SHP77 treated with DMSO at 0.1 percent for 48 hours (cell line): ENCODE measurements at regions not wholly inside any gene's neighbourhood (a gene's known extent, or its start where the extent isn't known, plus 50 kb on each side); places are given as distances from the start of the nearest gene placed in this dataset.
"Not testable (repeated sequence)": the region's sequence is repeated elsewhere in the genome, so short reads cannot be mapped to it uniquely, and the experiment has no call there.

Experiments used
- DNase-seq: peaks from one replicate; lab custom pipeline; 2025; lab: John Stamatoyannopoulos, UW

DNA sequence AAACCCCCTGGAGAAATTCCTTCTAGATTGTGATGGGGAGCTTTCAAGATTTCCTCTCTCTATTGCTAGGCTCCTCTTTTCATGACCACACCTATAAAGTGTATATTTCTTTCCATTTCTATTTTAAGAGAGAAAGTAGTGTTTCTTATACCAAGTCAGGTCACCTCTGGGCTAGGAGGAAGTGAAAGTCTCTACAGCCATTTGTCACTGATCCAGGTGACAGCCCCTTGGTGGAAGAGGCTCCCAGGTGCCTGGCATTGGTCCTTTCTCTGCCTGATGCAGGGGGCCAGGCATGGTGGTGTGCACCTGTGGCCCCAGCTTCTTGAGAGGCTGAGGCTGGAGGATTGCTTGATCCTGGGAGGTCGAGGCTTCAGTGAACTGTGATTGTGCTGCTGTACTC is 64.7 kb downstream of the DHCR7 start:
- no peak for DNase-seq

DNA sequence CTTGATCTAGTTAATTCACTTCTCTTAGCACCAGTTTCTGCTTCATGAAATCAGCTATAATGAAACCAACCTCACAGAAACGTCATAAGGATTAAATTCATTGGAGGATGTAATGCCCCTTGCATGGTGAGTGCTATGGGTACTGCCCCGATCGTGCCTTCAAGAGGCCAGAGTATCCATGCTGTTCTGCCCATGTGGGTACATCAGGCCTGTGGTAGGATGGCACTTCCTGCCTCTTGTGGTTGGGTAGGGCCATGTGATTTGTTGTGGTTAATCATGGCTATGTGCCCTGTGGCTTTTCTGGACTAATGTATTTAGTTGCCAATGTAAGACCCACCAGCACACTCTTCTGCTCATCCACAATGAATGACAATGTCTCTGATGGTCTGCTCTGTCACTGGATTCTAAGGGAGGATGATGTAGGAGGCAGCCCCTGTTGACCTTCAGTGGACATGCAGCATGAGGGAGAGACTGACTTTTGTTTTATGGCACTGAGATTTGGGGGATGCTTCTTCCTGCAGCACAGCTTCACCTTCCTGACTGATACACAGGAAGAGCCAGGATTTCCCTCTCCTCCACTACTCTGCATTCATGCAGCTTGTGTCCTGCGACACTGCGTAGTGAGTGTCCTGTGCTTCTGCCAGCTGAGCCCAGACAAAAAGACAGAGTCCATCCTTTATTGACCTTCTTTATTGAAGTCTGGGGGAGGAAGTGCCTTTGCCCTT is 66.2 kb downstream of the DHCR7 start:
- DNase-seq: no peak

DNA sequence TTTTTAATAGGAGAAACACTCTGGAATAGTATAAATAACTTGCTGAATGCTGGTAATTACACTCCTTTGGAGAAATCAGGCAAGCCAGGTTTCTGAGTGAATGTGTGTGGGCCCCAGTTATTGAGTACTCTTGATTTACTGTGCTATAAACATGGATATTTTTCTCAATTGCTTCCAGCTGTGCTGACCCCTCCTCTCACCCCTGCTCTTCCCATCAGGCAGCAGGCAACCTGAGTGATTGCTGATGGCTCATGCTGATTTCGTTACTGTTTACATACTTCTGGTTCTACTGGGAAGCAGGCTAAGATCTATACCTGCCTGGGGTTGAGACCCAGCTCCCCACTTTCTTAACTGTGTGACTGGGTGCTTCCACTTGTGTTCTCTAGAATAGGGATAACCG is 68.5 kb downstream of the DHCR7 start:
- DNase-seq: no peak

DNA sequence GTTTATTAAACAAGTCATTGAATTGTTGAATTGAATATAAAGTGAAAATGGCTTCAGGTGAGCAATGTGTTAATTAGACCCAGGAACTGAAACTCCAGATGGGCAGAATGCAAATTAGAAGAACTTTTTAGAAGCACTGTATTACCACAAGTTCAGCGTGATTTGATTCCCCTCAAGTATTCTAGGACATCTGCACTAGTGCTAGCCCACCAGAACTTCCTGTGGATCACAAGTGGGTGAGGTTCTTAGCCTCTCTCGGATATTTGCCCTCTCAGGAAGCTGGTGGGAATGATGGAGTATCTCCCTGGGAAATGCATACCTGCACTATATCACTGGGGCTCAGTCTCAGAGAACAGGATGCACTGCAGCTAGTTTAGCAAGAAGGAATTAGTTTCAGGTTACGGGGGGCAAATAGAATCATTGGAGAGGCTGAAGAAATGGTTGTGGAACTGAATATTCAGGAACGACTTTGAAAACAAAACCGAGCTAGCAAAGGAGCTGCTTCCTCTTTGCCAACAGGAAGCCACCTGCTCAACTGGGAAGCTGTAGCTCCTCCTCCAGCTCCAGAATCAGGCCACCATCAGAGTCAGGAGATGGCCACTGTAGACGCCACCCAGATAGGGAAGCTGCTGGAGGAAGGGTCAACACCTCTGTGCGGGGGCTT is 74.3 kb downstream of the DHCR7 start:
- DNase-seq: no peak

DNA sequence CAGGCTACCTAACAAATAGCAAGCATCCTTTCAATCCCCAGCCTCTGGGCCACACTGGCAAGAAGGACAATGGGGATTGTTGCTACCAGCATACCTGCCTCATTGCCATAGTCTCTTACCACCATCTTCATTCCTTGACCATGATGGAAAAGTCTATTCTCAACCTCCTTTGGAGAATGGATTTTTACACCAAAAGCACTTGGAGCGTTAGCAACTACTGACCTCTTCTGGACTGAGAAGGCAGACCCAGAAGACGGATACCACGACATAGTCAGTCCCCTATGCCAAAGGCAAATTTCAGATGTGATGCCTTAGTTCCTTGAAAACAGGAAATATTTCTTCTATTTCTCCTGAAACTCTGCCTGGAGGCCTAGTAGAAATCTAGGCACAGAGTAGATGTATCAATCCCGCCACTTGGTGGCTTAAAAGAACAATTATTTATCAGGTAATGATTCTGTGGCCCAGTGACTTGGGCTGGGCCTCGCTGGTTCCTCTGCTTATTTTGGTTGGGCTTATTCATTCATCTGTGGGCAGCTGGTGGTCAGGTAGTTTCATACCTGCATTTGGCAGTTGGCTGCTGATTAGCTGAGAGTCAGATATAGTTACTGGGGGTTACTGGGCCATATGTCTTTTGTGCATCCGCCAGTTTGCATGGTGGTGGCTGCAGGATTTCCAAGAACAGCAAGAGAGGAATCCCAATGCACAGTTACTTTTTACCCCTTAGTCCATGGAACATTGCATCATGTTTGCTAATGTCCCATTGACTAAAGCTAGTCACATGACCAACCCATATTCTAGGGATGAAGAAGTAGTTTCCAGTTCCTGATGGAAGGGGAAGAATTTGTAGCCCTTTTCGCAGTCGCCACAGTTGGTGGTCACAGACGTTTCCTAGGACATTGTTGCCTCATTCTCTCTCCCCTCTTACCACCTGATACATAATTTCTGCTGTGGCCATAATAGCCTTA is 75.2 kb downstream of the DHCR7 start:
- no peak for DNase-seq

DNA sequence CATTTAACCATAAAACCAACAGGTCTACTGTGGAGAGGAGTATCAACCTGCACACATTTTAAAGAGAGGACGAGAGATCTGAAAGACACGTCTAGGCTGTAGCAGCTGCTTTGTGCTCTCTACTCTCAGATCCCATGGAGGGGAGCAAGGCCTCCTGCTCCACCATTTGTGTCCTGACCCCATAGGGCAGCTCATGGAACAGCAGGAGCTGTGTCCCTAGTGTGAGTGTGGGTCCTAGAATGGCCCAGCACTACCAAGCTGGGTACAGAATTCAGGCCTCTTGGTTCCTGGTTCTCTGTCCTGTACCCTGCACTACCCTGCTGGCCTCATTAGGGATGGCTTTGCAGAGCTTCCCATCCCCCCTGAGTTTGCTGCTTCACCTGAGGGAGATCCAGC is 76.5 kb downstream of the DHCR7 start:
- DNase-seq: no peak

DNA sequence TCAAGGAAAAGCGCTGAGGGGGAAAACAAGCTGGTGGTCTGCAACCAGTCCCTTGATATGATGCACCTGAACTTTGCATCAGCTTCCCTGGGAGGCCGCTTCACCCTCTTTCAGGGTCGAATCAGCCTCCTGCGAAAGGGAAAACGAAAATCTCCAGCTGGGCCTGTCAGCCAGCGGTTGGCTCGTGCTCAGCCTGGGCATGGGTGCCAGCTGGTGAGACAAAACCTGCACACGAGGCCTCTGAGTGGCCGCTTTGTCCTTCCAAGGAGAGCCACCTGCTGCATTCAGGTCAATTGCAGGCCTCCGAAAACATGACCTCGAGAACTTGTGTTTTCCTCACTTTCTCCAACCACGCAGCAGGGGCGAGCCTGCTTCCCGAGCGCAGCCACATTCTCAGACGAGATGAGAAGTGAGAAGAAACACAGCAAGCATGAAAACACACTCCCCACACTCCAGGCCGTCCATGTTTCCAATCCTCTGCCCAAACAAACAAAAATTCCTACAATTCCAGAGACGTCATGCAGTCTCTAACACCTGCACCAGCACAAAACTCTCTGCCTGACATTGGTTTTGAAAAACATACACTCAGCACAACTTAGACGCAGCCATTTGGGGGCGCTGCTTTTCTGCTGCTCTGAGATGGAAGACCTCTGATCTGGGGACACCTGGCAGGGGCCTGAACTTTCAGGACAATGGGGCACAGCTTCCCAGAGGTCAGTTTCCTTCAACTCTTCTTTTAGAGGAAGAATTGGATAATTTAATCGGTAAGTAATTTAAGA is 77.1 kb downstream of the DHCR7 start:
- DNase-seq: no peak

DNA sequence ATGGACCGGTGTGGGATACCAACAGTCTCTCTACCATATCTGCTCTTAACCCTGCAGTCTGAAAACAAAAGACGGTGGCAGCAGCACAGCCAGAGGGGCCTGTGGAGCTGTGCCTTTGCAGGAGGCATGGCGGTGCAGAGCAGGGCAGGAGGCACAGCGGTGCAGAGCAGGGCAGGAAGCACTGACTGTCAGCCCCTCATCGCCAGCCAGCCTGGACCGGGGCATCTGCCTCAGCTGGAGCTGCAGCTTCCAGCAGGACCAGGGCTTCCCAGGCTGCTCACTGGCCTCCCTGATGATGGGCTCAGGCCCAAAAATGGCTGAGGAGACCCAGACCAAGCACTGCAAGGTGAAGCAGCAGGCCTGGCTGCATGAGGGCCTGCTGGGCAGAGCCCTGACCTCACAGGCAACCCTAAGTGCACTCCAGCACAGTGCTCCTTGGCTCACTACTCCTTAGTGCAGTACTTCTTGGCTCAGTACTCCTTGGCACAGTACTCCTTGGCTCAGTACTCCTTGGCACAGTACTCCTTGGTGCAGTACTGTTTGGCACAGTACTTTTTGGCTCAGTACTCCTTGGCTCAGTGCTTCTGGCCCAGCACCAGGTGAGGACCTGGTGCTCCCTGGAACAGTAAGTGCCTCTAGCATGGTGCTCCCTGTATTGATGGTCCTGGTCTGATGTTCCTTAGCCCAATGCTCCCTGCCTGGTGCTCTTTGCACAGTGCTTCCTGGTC is 78.0 kb downstream of the DHCR7 start:
- DNase-seq: no peak

DNA sequence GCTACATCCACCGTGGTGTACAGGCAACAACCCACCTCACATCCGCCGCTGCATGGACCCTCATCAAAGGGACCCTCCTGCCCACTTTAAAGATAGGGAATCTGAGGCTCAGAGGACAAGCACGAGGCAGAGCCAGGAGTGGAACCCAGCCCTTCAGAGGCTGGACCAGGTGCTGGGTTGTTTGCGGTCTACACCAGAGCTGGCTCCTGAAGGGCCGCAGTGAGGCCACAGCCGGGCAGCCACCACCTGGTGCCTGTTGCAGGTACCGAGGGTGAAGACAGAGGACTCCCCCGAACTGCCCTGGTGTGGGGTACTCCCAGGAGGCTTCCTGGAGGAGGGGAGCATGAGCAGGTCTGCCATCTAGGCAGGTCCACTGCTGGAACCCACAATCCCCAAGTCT is 78.8 kb downstream of the DHCR7 start:
- no peak for DNase-seq

DNA sequence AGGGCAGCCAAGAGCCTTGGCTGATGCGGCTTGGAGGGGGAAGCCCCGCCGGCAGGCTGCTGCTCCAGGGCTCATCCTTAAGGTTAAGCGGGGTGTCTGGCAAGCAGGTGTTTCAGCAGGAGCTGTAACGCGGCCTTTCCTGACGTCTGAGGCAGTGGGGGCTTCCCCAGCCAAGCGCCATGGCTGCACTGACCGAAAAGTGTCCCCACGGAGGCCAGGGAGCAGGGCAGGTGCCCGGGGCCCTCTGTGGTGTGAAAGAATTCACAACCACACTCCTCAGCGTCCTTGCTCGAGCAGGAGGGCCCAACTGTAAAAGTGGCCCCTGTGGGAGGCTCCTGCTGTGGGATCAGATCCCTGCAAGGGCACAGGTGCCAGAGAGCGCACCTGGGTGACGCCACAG is 79.2 kb downstream of the DHCR7 start:
- DNase-seq: no peak

DNA sequence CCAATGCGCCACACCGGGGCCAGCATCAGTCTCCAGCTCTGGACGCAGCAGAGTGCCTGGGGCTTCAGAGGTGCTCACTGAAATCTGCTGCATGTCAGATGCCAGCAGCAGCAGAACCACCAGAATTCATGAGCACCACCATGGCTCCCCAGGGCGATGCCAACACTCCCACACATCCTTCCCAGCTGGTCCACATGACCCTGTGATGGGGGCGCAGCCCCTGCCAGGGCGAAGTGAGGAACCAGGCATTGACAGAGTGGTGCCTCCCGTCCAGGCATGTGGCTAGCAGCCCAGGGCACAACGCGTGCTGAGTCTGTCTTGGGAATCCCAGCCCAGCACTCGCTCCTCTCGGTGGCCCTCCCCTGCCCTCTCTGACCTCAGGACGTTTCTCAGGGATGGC is 80.4 kb downstream of the DHCR7 start:
- no peak for DNase-seq

DNA sequence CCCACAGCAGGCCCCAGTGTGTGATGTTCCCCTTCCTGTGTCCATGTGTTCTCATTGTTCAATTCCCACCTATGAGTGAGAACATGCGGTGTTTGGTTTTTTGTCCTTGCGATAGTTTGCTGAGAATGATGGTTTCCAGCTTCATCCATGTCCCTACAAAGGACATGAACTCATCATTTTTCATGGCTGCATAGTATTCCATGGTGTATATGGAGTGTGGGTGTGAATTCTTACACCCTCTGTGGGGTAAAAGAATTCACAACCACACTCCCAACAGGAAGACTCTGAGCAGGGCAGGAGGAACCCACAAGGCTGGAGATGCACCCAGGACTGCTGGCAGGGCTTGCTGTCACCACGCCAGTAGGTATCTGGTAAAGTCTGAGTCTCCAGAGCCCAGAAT is 80.9 kb downstream of the DHCR7 start:
- DNase-seq: not testable (repeated sequence)

DNA sequence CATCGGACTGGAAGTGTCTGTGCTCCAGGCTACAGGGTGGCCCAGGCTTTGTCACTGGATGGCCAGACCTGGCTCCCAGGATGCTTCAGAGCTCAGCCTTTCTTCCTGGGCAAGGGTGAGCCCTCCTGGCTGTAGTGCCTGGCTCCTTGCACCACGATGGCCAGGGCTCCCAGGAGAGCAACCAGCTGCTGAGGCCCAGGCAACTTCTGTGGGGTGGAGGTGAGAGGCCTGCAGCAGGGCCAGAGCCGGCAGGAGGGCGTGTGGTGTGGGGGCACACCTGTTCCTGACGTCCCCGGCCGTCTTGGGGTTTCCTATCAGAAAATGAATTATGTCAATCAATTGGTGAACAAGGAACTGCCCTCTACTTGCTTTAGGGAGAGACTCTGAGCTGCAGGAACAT is 82.1 kb downstream of the DHCR7 start:
- DNase-seq: no peak

DNA sequence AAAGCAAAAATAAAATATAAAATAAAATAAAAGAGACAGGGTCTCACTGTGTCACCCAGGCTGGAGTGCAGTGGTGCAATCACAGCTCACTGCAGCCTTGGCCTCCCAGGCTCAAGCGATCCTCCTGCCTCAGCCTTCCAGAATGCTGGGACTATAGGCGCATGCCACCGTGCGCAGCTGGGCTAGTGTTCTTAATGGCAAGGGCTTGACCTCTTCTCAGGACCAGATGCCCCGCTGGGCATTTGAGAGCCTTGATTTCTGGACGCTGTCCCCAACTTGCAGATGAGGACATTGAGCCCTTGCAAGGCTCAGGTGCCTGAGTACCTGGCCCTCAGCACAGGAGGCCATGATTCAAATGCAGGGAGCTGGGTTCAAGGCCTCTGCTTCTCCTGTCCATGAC is 82.6 kb downstream of the DHCR7 start:
- DNase-seq: no peak

DNA sequence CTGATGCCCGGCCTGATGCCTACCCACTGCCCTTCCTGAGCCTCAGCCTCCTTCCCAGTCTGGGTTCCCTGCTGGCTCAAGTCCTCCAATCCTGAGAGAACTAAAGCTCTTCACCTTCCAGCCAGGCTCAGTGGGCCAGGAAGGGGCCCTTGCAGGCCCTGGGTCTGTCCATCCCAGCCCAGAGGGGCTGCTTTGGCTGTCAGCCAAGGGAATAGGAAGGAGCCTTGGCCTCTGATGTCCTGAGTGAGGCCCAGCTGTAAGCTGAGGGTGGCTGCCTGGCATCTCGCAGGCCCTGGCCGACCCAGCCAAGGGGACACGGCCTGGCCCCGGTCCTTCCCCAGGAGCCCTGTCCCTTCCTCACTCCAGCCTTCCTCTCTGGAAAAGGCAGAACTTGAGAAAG is 83.4 kb downstream of the DHCR7 start:
- DNase-seq: no peak

DNA sequence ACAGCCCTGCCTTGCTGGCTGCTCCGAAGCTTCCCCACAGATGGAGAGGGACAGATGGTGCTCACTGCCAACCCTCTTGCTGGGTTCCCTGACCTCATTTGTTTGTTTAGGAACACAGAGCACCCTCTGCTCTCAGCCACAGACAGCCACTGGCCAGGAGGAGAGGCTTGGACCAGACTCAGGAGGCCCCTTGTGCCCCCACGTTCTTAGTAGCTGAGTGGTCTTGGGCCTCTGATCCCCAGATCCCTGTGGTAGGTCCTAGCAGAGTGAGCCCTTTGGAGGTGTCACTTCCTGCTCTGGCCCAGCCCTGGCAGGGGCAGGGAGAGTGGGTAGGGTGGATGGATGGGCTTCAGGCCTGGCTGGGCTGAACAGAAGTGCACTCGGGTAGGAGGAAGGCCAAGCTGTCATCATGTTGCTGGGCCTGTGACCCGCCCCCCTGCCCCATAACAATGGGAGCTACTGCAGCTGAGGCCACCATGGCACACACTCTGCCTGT is 84.0 kb downstream of the DHCR7 start:
- no peak for DNase-seq

DNA sequence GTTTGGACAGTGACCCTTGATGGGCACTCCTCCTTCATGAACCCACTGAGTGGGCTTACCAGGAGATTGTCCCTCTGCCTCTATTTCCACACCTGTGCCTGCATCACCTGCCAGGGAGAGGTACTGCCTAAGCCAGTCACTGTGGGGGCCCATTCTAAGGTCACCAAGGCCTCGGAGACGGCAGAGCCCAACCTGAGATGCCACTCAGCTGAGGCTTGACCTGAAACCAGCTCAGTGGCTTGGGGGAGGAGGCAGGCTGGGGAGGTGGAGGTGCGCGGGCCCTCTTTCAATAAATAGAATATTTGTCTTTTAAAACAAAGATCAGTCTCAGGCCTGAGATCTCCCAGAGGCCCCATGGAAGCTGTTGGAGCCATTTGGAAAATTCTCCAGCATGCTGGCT is 84.5 kb downstream of the DHCR7 start:
- DNase-seq: no peak

DNA sequence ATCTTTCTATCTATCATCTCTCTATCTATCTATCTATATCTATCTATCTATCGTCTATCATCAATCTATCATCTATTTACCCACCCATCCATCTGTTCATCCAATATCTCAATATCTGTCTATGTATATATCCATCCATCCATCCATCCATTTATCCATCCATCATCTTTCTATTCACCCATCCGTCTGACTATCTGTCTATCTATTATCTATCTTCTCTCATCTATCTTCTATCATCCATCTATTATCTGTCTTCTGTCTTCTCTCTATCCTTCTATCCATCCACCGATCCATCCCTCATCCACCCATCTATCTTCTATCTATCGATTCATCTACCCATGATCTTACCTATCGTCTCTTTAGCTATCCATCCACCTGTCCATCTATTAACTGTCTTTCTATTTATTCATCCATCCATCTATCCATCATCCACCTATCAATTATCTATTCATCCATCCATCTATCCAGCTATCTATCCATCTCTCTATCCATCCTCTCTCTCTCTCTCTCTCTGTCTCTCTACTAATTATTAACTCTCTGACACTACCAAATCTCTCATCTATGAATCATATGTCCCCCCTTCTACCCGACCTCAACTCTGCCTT is 89.1 kb downstream of the DHCR7 start:
- DNase-seq: no peak

DNA sequence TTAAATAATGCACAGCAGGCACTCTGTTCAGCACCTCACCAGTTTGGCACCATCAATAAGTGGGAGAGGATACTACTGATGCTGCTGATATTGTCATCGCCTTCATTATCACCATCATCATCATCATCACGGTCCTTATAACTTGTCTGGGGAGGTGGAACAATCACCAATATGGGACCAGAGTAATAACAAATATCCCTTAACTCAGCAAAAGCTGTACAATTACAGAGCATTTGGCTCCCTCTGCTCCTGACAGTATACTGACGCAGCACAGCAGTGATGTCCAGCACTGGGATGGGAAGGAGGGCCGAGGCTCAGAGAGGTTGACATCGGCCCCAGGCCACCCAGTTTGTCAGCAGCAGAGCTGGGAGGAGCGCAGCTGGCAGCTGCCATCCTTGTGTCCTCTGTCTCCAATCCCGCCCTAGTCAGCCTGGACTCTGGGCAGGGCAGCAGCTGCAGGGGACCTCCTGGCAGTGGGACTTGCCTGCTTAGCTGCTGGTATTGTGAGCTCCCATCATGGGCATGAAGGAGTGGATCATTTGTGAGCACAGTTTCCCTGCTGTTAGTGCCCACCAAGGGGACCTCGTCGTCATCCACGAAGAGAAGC is 90.0 kb downstream of the DHCR7 start:
- DNase-seq: no peak

DNA sequence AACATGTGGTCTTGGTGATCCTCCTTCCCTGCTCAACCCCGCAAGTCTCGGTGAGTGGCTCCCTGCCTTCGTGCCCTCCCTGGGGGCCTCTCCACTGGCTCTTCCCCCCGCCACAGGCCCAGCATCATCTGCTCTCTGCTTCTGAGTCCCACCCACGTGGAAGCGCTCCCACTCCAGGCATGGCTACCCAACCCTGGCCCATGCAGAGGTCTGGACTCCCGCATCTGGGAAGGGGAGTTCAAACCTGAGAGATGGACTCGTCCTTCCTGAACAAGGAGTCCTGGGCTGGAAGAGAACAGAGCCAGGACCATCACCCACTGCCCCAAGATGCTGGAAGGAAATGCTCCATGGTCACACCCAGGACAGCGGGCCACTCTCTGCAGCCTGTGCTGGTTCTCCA is 90.8 kb downstream of the DHCR7 start:
- DNase-seq: no peak
